Sigmoid colon (tissue), 6 donors: ENCODE measurements at regions not wholly inside any gene's neighbourhood (a gene's known extent, or its start where the extent isn't known, plus 50 kb on each side); places are given as distances from the start of the nearest gene placed in this dataset.

Source experiments
- DNase-seq: peaks from one replicate; pipeline ENCODE4 v3.0.0-alpha.2; 2019
- H3K27ac ChIP-seq, 4 donors: fragments of 200-600 bp; sonication (generic); one replicate each; pipeline ENCODE4 v1.5.1; 2016 to 2019; ENCODE audit warnings: mild to moderate bottlenecking in 1 of 4
- H3K27me3 ChIP-seq, 3 donors: fragments of 200-600 bp; sonication (generic); one replicate each; pipeline ENCODE4 v1.5.1; 2019; ENCODE audit warnings: mild to moderate bottlenecking in 1 of 3
- H3K36me3 ChIP-seq, 4 donors: fragments of 200-600 bp; sonication (generic); one replicate each; pipeline ENCODE4 v1.5.1; 2016 to 2019
- H3K4me1 ChIP-seq, 4 donors: fragments of 200-600 bp; sonication (generic); one replicate each; pipeline ENCODE4 v1.5.1; 2017 to 2019
- H3K4me3 ChIP-seq, 4 donors: fragments of 200-600 bp; sonication (generic); one replicate each; pipeline ENCODE4 v1.5.1; 2017 to 2019; ENCODE audit warnings: mild to moderate bottlenecking in 2 of 4, moderate library complexity in 1 of 4
- H3K9me3 ChIP-seq, 4 donors: fragments of 200-600 bp in 3 of 4; sonication (generic) in 3 of 4; one replicate each; pipeline versions ENCODE4 v1.5.1 to v1.6.1; 2013 to 2019
- CTCF ChIP-seq, 4 experiments: fragments of 450-650 bp in 3 of 4; fragments of 200-600 bp in 1 of 4; IDR thresholded peaks; one replicate each; pipeline ENCODE4 v1.5.1; 2016 to 2019; ENCODE audit warnings: antibody characterized with exemption in 4 of 4, mild to moderate bottlenecking in 3 of 4, moderate library complexity in 2 of 4
- EP300 ChIP-seq, 4 donors: sonication (generic); formaldehyde crosslinking; IDR thresholded peaks; one replicate each; pipeline ENCODE4 v1.6.1; 2017; ENCODE audit warnings: antibody characterized with exemption in 4 of 4
- POLR2A ChIP-seq, 2 donors: fragments of 450-650 bp; IDR thresholded peaks; one replicate each; pipeline ENCODE4 v1.6.1; 2016; ENCODE audit warnings: antibody characterized with exemption in 2 of 2, mild to moderate bottlenecking in 2 of 2, moderate library complexity in 2 of 2
- POLR2AphosphoS5 ChIP-seq, 4 donors: sonication (generic); formaldehyde crosslinking; IDR thresholded peaks; one replicate each; pipeline ENCODE4 v1.6.1; 2017; ENCODE audit warnings: antibody characterized with exemption in 4 of 4
- WGBS, 2 donors: extraction: QIAGEN DNeasy Blood & Tissue Kit; methylation state at CpG; one replicate each; pipeline ENCODE4 v1.1.7; 2013; 5-methylcytosine and 5-hydroxymethylcytosine counted together
- intact Hi-C: fragments of 100-400 bp; cut with DNase I; formaldehyde crosslinking; loops from one replicate; pipeline ENCODE4 v1.15.1; 2023
- donor health status: healthy with polysubstance abuse.
- donor health status: healthy.

GRCh38 chr2:220575963-220576362 is 948.5 kb downstream of the SLC4A3 start:
- intact Hi-C loops = no loop called here
- WGBS, 2 donors = 69 to 84% methylated on average over 1 of the region's 1 CpG
- Histone ChIP-seq H3K9me3 (no peaks in the 10 kb centered on the region), H3K27ac (no peak overlapping the region), H3K36me3 (no peaks in the 10 kb centered on the region), H3K4me3 (no peak overlapping the region), H3K4me1 (no peaks in the 10 kb centered on the region), H3K27me3 (no peaks in the 10 kb centered on the region)
- TF ChIP-seq EP300 (IDR thresholded peaks at IDR 0.05) (no peak), POLR2AphosphoS5 (IDR thresholded peaks at IDR 0.05) (no peak), CTCF (IDR thresholded peaks at IDR 0.05) (no peak)
- no peak for DNase-seq

GRCh38 chr2:220579452-220579851 is 952.0 kb downstream of the SLC4A3 start:
- TF ChIP-seq EP300 (IDR thresholded peaks at IDR 0.05) (no peak), POLR2A (IDR thresholded peaks at IDR 0.05) (no peak), CTCF (IDR thresholded peaks at IDR 0.05) (no peak), POLR2AphosphoS5 (IDR thresholded peaks at IDR 0.05) (no peak)
- Histone ChIP-seq H3K36me3 (no peaks in the 10 kb centered on the region), H3K27me3 (no peaks in the 10 kb centered on the region), H3K27ac (no peak overlapping the region), H3K4me3 (no peak overlapping the region), H3K9me3 (no peaks in the 10 kb centered on the region), H3K4me1 (no peaks in the 10 kb centered on the region)
- WGBS, 2 donors = 57 to 75% methylated on average over 2 of the region's 2 CpGs
- no peak for DNase-seq
- intact Hi-C loops = no loop called here

GRCh38 chr2:220580113-220580512 is 952.7 kb downstream of the SLC4A3 start:
- TF ChIP-seq POLR2AphosphoS5 (IDR thresholded peaks at IDR 0.05) = no peak
- no peak for TF ChIP-seq CTCF (IDR thresholded peaks at IDR 0.05)
- TF ChIP-seq EP300 (IDR thresholded peaks at IDR 0.05) = no peak
- no peak for TF ChIP-seq POLR2A (IDR thresholded peaks at IDR 0.05)
- no peak for DNase-seq
- 58 to 87% methylated on average over 2 of the region's 2 CpGs for WGBS, 2 donors
- Histone ChIP-seq H3K4me1 (no peaks in the 10 kb centered on the region), H3K4me3 (no peak overlapping the region), H3K27ac (no peak overlapping the region), H3K27me3 (no peaks in the 10 kb centered on the region), H3K9me3 (no peaks in the 10 kb centered on the region), H3K36me3 (no peaks in the 10 kb centered on the region)
- intact Hi-C loops = no loop called here

GRCh38 chr2:220583725-220584124 is 956.3 kb downstream of the SLC4A3 start:
- TF ChIP-seq POLR2A (IDR thresholded peaks at IDR 0.05) (no peak), CTCF (IDR thresholded peaks at IDR 0.05) (no peak), POLR2AphosphoS5 (IDR thresholded peaks at IDR 0.05) (no peak), EP300 (IDR thresholded peaks at IDR 0.05) (no peak)
- Histone ChIP-seq H3K4me3 (no peak overlapping the region), H3K9me3 (no peaks in the 10 kb centered on the region), H3K4me1 (no peaks in the 10 kb centered on the region), H3K27me3 (no peaks in the 10 kb centered on the region), H3K27ac (no peak overlapping the region), H3K36me3 (no peaks in the 10 kb centered on the region)
- 73 to 79% methylated on average over 2 of the region's 2 CpGs for WGBS, 2 donors
- DNase-seq = no peak
- intact Hi-C loops = no loop called here

GRCh38 chr2:220585241-220585640 is 957.8 kb downstream of the SLC4A3 start:
- 68 to 81% methylated on average over 2 of the region's 2 CpGs for whole genome bisulfite sequencing, 2 donors
- Histone ChIP-seq H3K4me3 (no peak overlapping the region), H3K9me3 (no peaks in the 10 kb centered on the region), H3K4me1 (no peaks in the 10 kb centered on the region), H3K36me3 (no peaks in the 10 kb centered on the region), H3K27ac (no peak overlapping the region), H3K27me3 (no peaks in the 10 kb centered on the region)
- DNase-seq = no peak
- intact Hi-C loops = no loop called here
- TF ChIP-seq POLR2AphosphoS5 (IDR thresholded peaks at IDR 0.05) = no peak
- no peak for TF ChIP-seq EP300 (IDR thresholded peaks at IDR 0.05)
- TF ChIP-seq CTCF (IDR thresholded peaks at IDR 0.05) = no peak
- TF ChIP-seq POLR2A (IDR thresholded peaks at IDR 0.05) = no peak
